ENCODE measurements at regions not wholly inside any gene's neighbourhood (a gene's known extent, or its start where the extent isn't known, plus 50 kb on each side); places are given as distances from the start of the nearest gene placed in this dataset.

DNA sequence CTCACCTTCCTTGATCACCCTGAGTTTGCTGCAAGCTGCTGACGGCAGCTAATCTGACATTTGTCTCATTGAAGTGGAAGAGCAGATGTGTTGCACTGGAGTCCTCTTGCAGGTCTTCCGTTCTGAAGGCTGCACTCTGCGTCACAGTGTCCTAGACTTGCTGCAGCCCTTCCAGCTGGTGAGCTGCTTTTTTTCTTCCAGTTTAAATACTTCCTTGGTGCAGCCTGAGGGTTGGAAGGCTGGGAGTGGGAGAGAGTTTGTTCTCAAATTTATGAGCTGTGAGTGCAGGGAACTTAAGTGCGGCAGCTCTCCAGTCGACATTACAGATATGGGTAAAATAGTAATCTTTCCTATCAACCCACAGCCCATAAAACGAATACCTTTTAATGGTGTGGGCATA is 303.6 kb upstream of the FAT1 start:
- H3K4me3 ChIP-seq (ENCODE audit: low read depth, low read length), result no peak overlapping the region
- DNase-seq (ENCODE audit: low read depth), result no peak
- TF ChIP-seq, protein P1, sequence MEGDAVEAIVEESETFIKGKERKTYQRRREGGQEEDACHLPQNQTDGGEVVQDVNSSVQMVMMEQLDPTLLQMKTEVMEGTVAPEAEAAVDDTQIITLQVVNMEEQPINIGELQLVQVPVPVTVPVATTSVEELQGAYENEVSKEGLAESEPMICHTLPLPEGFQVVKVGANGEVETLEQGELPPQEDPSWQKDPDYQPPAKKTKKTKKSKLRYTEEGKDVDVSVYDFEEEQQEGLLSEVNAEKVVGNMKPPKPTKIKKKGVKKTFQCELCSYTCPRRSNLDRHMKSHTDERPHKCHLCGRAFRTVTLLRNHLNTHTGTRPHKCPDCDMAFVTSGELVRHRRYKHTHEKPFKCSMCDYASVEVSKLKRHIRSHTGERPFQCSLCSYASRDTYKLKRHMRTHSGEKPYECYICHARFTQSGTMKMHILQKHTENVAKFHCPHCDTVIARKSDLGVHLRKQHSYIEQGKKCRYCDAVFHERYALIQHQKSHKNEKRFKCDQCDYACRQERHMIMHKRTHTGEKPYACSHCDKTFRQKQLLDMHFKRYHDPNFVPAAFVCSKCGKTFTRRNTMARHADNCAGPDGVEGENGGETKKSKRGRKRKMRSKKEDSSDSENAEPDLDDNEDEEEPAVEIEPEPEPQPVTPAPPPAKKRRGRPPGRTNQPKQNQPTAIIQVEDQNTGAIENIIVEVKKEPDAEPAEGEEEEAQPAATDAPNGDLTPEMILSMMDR (conservative IDR thresholded peaks at IDR 0.05; ENCODE audit: low read depth, low read length), result no peak

DNA sequence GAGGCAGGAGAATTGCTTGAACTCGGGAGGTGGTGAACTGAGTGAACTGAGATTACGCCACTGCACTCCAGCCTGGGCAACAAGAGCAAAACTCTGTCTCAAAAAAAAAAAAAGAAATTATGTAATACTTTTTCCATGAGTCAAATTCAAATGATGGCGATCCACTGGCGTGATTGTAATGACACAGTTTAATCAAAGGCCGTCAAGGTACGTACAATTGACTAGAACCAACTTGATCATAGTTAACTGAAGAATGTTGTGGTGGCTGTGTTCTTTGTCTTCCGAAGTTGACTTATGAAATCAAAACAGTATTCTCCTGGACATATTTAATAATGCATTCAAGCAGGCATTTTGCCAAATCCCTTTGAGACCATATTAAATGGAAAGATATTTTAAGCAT is 318.6 kb upstream of the FAT1 start:
- H3K4me3 ChIP-seq (ENCODE audit: low read depth, low read length), result no peak overlapping the region
- DNase-seq (ENCODE audit: low read depth), result no peak
- TF ChIP-seq, protein P1 (conservative IDR thresholded peaks at IDR 0.05; ENCODE audit: low read depth, low read length), result no peak

DNA sequence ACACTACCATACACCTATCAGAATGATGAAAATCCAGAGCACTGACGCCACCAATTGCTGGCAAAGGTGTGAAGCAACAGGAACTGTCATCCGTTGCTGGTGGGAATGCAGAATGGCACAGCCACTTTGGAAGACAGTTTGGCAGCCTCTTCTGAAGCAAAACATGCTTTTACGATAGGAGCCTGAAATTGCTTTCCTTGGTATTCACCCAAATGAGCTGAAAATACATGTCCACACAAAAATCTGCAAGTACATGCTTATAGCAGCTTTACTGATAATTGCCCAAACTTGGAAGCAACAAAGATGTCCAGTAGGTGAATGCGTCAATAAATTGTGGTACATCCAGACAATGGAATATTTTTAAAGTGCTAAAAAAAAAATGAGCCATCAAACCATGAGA is 322.8 kb upstream of the FAT1 start:
- DNase-seq (ENCODE audit: low read depth), result no peak
- TF ChIP-seq, protein P1 (conservative IDR thresholded peaks at IDR 0.05; ENCODE audit: low read depth, low read length), result no peak
- no peak overlapping the region for H3K4me3 ChIP-seq (ENCODE audit: low read depth, low read length)

DNA sequence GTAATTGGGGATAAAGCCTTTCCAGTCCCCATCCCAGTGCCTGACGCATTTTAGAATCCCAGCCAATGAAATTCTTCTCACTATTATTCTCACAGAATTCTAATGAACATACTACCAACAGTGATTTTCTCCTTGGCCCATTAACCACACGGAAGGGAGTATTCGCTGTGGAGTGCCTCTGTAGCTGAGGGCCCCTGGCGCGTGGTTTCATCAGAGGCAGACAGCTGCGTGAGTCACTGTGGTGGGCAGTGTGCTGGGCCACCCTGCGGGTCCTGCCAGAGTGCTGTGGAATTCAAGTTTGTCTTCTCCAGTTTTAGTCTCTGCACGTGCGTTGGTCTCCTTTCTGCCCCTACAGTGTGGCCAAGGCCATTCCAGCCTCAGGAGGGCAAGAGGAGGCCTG is 335.4 kb upstream of the FAT1 start:
- TF ChIP-seq, protein P1 (conservative IDR thresholded peaks at IDR 0.05; ENCODE audit: low read depth, low read length), result no peak
- H3K4me3 ChIP-seq (ENCODE audit: low read depth, low read length), result no peak overlapping the region
- DNase-seq (ENCODE audit: low read depth), result no peak

DNA sequence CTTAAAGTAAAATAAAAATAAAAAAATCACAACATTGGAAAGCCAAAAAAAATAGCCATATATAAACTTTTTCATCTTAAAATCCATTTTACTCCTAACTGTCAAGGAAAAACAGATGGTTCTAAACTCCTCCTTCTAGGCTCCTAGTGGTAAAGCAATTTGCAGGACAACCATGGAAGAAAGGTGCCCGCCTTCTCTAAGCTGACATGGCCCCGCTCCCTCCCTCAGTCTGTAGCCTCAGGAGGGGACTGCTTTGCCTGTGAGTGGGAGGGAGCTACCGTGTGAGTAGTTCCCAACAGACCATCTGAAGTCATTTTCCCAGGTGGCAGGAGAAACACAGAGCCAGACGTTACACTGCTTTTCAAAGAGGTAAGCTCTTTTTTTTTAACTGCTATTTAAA is 336.2 kb upstream of the FAT1 start:
- TF ChIP-seq, protein P1 (conservative IDR thresholded peaks at IDR 0.05; ENCODE audit: low read depth, low read length), result no peak
- no peak overlapping the region for H3K4me3 ChIP-seq (ENCODE audit: low read depth, low read length)
- DNase-seq (ENCODE audit: low read depth), result no peak

DNA sequence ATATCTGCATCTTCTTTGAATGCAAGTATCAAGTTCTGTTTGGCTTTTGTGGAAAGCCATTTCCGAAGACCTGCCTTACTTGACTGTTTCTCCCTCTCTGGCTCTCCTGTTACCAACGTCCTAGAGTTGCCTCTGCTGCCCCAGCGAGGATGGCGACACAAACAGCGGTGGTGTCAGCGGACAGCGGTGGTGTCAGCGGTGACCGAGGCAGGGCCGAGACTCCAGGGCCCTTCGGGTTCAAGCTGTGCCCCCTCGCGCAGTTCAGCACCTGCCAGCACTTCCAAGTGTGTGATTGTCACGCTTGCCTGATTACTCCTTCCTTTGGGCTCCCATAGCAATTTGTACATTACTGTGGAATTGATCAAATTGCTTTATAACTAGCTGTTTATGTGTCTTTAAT is 336.9 kb upstream of the FAT1 start:
- TF ChIP-seq, protein P1 (conservative IDR thresholded peaks at IDR 0.05; ENCODE audit: low read depth, low read length), result no peak
- no peak for DNase-seq (ENCODE audit: low read depth)
- no peak overlapping the region for H3K4me3 ChIP-seq (ENCODE audit: low read depth, low read length)

DNA sequence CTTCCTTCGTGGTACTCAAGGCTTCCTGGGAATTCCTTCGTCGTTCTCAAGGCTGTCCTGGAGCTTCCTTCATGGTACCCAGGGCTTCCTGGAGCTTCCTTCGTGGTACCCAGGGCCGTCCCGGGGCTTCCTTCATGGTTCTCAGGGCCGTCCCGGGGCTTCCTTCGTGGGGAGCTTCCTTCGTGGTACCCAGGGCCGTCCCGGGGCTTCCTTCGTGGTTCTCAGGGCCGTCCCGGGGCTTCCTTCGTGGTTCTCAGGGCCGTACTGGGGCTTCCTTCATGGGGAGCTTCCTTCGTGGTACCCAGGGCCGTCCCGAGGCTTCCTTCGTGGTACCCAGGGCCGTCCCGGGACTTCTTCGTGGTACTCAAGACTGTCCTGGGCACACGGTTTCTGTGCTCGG is 339.6 kb upstream of the FAT1 start:
- no peak overlapping the region for H3K4me3 ChIP-seq (ENCODE audit: low read depth, low read length)
- no peak for DNase-seq (ENCODE audit: low read depth)
- TF ChIP-seq, protein P1 (conservative IDR thresholded peaks at IDR 0.05; ENCODE audit: low read depth, low read length), result no peak
